Iris pigment epithelial cell (primary cell): ENCODE measurements at regions not wholly inside any gene's neighbourhood (a gene's known extent, or its start where the extent isn't known, plus 50 kb on each side); places are given as distances from the start of the nearest gene placed in this dataset.
A peak's percentile ranks its signal among the peaks of the same experiment; 100 is the strongest.
"Not testable (repeated sequence)": the region's sequence is repeated elsewhere in the genome, so short reads cannot be mapped to it uniquely, and the experiment has no call there.

ENCODE experiments used
- DNase-seq: peaks from one replicate; pipeline ENCODE4 v3.0.0-alpha.2; 2011; ENCODE audit warnings: low read depth

- no peak for DNase-seq
These were observed 200.6 kb upstream of the IRAK1BP1 start for GRCh38 chr6:78666764-78667163.

- no peak for DNase-seq
These were observed 197.2 kb upstream of the IRAK1BP1 start for GRCh38 chr6:78670156-78670555.

GRCh38 chr6:78670802-78671201, 196.5 kb upstream of the IRAK1BP1 start:
- DNase-seq, result no peak

GRCh38 chr6:78676069-78677007, 191.0 kb upstream of the IRAK1BP1 start:
- not testable (repeated sequence) for DNase-seq

- DNase-seq, result no peak
These were observed 178.7 kb upstream of the IRAK1BP1 start for GRCh38 chr6:78688668-78689067.

- DNase-seq, result no peak
These were observed 173.5 kb upstream of the IRAK1BP1 start for GRCh38 chr6:78693835-78694234.

- not testable (repeated sequence) for DNase-seq
These were observed 172.7 kb upstream of the IRAK1BP1 start for GRCh38 chr6:78694628-78695027.

GRCh38 chr6:78700991-78701390, 166.4 kb upstream of the IRAK1BP1 start:
- DNase-seq, result peak; percentile 2

- peak; percentile 57 for DNase-seq
These were observed 165.9 kb upstream of the IRAK1BP1 start for GRCh38 chr6:78701407-78701806.

GRCh38 chr6:78709021-78709420, 158.3 kb upstream of the IRAK1BP1 start:
- DNase-seq, result no peak

GRCh38 chr6:78713564-78713963, 153.8 kb upstream of the IRAK1BP1 start:
- no peak for DNase-seq

GRCh38 chr6:78744144-78744543, 123.2 kb upstream of the IRAK1BP1 start:
- no peak for DNase-seq

- peak; percentile 57 for DNase-seq
These were observed 120.9 kb upstream of the IRAK1BP1 start for GRCh38 chr6:78746457-78746856.

GRCh38 chr6:78749326-78749725, 118.0 kb upstream of the IRAK1BP1 start:
- peak; percentile 65 for DNase-seq

- DNase-seq, result not testable (repeated sequence)
These were observed 109.0 kb upstream of the IRAK1BP1 start for GRCh38 chr6:78758297-78758798.

GRCh38 chr6:78768271-78768670, 99.1 kb upstream of the IRAK1BP1 start:
- no peak for DNase-seq

- DNase-seq, result peak; percentile 8
These were observed 96.6 kb upstream of the IRAK1BP1 start for GRCh38 chr6:78770765-78771164.

- no peak for DNase-seq
These were observed 95.8 kb upstream of the IRAK1BP1 start for GRCh38 chr6:78771586-78771985.

GRCh38 chr6:78781001-78781400, 86.3 kb upstream of the IRAK1BP1 start:
- no peak for DNase-seq

- not testable (repeated sequence) for DNase-seq
These were observed 84.0 kb upstream of the IRAK1BP1 start for GRCh38 chr6:78783366-78783765.

GRCh38 chr6:78797270-78797669, 70.1 kb upstream of the IRAK1BP1 start:
- no peak for DNase-seq

GRCh38 chr6:78799682-78800081, 67.7 kb upstream of the IRAK1BP1 start:
- no peak for DNase-seq

- not testable (repeated sequence) for DNase-seq
These were observed 60.6 kb upstream of the IRAK1BP1 start for GRCh38 chr6:78806792-78807191.
